Urothelium cell line (cell line): ENCODE measurements at regions not wholly inside any gene's neighbourhood (a gene's known extent, or its start where the extent isn't known, plus 50 kb on each side); places are given as distances from the start of the nearest gene placed in this dataset.
"Not testable (repeated sequence)": the region's sequence is repeated elsewhere in the genome, so short reads cannot be mapped to it uniquely, and the experiment has no call there.

Experiments
- DNase-seq: peaks from one replicate; pipeline ENCODE4 v3.0.0; 2011; ENCODE audit warnings: low spot score, mixed read lengths
- FAIRE-seq: peaks from 2 replicates; lab custom pipeline; 2011; peaks lifted over from hg19 to GRCh38; lab: Jason Lieb, UNC

- DNase-seq (no peak), FAIRE-seq (no peak)
Measured at GRCh38 chr5:57429513-57430120, 53.0 kb downstream of the ACTBL2 start.

- DNase-seq, FAIRE-seq: not testable (repeated sequence)
Measured at GRCh38 chr5:57429021-57429420, 53.6 kb downstream of the ACTBL2 start.

DNA sequence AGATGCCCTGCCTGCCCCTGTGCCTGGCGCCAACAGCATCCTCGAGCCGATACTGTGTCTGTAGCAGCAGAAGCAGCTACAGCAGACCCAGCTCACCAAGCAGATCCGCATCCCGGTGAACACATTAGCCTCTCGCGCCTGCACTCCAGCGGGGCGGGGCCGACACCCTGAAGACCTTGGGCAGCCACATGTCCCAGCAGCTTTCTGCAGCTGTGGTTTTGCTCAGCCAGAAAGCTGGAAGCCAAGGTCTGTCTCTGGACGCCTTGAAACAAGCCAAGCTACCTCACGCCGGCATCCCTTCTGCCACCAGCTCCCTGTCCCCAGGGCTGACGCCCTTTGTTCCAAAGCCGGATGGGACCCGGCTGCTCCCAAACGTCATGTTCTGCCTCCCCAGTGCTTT lies 59.6 kb downstream of the ACTBL2 start:
- DNase-seq, result no peak
- FAIRE-seq, result peak; percentile 58

- DNase-seq (no peak), FAIRE-seq (no peak)
Measured at GRCh38 chr5:57422341-57422740, 60.3 kb downstream of the ACTBL2 start.

GRCh38 chr5:57420801-57421200 lies 61.8 kb downstream of the ACTBL2 start:
- no peak for FAIRE-seq
- no peak for DNase-seq

DNA sequence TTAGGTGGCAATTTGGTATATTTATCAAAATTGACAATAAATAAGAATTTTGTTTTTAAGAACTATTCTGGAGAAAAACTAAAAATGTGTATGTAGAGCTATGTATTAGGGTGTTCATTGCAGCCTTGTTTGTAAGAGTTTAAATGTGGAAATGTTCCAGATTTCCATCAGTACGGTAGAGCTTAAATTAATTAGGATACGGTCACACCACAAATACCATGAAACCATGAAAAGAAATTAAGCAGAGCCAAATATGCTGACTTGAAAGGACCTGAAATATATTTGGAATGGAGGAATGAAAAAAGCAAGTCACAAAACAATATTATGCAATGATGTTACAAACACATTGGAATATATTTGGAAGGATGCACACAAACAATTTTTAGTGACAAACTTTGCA lies 64.6 kb downstream of the ACTBL2 start:
- no peak for FAIRE-seq

GRCh38 chr5:57417320-57417719 lies 65.3 kb downstream of the ACTBL2 start:
- DNase-seq (no peak), FAIRE-seq (no peak)

More for the DNA sequence above, 64.6 kb downstream of the ACTBL2 start:
- no peak for DNase-seq

GRCh38 chr5:57416278-57416994 lies 66.2 kb downstream of the ACTBL2 start:
- FAIRE-seq, result no peak
- no peak for DNase-seq

- FAIRE-seq (no peak), DNase-seq (no peak)
Measured at GRCh38 chr5:57414857-57415256, 67.8 kb downstream of the ACTBL2 start.

DNA sequence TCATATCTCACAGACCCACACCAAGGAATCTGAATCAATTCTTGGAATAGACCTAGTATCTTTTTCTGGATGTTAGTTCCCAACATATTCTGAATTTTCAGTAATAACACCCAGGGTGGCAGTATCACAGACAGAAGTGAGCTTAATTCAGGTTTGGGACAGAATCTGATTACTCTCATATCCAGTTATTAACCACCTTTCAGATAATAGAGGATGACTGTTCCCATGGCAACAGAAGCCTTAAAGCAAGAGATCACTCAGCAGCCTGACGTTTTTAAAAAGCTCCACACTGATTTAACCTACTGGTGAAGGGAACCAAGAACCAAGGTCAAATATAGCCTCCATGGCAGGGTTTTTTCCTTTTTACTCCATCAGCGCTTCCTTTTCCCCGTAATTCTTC lies 68.4 kb downstream of the ACTBL2 start:
- FAIRE-seq (no peak), DNase-seq (no peak)

- DNase-seq (no peak), FAIRE-seq (no peak)
Measured at GRCh38 chr5:57413145-57413544, 69.5 kb downstream of the ACTBL2 start.

DNA sequence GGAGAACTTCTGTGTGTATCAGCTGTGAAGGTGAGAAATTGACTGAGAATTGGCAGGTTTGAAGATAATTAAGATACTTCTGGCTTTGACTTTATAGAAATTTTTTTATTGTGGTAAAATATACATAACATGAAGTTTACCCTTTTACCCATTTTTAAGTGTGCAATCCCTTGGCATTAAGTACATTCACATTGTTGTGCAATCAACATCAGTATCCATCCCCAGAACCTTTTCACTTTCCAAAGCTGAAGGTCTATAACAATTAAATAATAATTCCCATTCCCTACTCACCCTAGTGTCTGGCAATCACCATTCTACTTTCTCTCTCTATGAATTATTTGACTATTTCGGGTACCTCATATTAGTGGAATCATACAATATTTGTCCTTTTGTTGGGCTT lies 69.9 kb downstream of the ACTBL2 start:
- FAIRE-seq, result no peak
- DNase-seq, result no peak

DNA sequence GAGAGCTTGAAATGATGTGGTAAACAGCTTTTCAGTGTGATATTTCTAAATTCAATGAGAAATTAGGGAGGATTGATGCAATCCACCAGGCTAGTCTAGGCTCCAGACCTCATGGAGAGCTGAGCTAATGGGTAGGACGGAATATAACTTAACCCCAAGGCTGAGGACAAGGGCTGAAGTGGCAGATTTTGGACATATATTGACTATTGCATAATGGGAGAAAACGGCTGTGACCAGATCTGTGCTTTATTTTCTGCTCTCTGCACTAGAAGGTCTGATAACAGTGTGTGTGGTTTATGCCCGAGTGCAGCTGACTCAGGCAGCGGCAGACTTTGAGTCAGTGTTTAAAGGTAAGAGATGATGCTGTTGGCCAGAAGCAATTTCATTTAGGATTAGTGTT lies 70.6 kb downstream of the ACTBL2 start:
- DNase-seq (no peak), FAIRE-seq (peak; percentile 52)

- DNase-seq (no peak), FAIRE-seq (no peak)
Measured at GRCh38 chr5:57410374-57411320, 72.0 kb downstream of the ACTBL2 start.

DNA sequence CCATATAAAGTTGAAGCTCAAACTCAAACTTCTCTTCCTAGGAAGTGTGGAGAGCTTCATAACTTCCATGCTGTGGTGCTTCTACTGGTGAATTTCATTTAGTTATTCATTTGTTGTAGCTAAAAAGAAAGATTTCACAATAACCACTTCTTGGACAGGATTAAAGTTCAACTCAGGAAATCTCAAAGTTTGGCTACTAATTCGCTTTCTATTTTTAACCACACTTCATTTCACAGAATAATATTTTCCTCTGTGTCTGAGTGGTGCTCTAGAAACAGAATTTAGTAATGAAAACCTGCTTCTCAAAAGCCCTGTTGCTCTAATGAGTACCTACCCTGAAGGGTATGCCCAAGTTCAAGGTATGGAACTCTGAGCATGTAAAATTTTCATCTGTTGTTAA lies 73.9 kb downstream of the ACTBL2 start:
- DNase-seq (no peak), FAIRE-seq (no peak)

DNA sequence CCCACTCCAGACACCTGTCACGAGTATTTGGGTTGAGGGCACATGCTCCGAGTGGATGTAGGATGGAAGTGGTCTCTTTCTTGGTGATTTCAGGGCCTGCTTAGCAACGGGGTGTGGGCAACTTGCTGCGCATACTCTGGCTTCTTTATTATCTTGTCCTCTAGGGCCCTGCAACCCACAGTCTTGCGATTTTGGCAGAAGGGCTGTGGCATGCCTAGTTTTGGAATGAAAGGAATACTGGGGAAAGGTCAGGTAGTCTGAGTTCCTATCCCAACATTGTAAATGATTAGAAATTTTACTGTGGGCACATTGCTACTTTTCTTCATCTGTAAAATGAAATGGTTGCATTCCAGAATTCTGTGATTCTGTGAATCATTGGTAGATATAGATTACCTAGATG lies 74.3 kb downstream of the ACTBL2 start:
- FAIRE-seq (no peak), DNase-seq (no peak)

GRCh38 chr5:57407391-57407790 lies 75.2 kb downstream of the ACTBL2 start:
- DNase-seq (no peak), FAIRE-seq (no peak)

DNA sequence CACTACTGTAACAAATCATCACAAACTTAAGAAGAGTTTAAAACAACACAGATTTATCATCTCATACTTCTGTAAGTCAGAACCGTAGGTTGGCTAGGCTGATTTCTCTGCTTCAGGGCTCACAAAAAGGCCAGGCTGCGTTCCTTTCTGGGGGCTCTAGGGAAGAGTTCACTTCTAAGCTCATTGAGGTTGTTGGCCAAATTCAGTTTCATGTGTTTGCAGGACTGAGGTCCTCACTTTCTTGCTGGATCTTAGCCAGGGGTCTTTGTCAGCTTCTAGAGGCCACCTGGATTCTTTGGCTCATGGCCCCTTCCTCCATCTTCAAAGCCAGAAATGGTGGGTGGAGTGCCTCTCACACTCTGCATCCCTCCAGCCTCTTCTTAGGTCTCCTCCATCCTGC lies 76.0 kb downstream of the ACTBL2 start:
- FAIRE-seq, result no peak
- DNase-seq, result no peak

DNA sequence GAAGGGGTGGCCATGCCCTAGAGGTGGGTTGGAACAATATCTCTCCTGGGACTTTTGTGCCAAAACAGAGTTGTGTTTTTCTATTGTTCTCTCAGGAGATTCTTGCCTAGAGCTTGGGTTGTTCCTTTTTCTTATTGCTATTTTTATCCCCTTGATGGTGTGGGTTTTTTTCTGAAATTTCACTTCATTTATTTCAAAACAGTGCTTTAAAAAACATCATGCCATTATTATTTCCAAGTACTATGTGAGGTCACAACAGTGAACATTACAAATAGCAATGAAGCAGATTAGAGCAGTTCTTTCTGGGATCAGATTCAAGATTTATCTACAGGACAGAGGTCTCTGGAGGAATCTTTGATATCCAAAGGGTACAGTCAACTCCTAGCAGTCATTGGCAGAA lies 76.6 kb downstream of the ACTBL2 start:
- FAIRE-seq (no peak), DNase-seq (no peak)

DNA sequence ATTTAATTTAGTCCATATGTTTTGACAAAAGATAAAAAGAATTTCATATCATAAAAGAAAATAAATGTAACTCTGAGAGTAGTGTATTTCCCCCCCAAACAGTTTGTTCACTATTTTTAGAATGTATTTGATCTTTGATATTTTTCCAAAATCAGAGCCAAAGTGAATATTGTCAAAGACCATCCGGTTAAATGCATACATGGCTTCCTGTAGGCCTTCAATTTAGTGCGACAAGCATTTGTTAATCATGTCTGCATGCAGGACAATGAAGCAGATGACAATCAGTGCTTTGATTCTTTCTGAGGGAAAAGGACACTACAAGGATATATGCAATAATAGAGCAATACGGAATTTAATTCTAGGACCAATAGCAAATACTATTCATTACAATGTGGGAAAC lies 79.8 kb downstream of the ACTBL2 start:
- DNase-seq (no peak), FAIRE-seq (no peak)

DNA sequence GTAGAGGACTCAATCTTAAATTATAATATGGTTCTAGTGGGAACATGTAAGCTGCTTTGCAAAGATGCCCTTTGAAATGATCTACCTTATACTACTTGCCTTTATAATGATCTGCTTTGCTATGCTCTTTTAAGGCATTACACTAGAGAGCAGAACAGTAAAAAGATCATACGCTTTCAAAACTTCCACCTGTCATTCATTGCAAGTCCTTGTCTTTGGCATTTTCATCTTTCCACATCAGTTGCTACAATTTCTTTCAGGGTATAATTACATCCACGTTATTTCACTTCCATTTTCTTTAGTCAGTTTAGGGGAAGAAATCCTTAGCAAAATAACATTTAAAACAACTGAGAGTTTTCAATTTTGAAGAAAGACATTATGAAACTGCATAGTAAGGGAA lies 80.3 kb downstream of the ACTBL2 start:
- DNase-seq (no peak), FAIRE-seq (no peak)
